HG03139 (cell line): ENCODE measurements at regions not wholly inside any gene's neighbourhood (a gene's known extent, or its start where the extent isn't known, plus 50 kb on each side); places are given as distances from the start of the nearest gene placed in this dataset.
"Not testable (repeated sequence)": the region's sequence is repeated elsewhere in the genome, so short reads cannot be mapped to it uniquely, and the experiment has no call there.

Experiments used
- ATAC-seq: cut with Tn5 transposase; IDR thresholded peaks from one replicate; pipeline ENCODE4 v1.9.1; 2021; ENCODE audit not compliant: unreplicated experiment

GRCh38 chr9:103611950-103612349, 482.2 kb upstream of the SMC2 start:
- ATAC-seq, result not testable (repeated sequence)

- no peak for ATAC-seq
Measured at GRCh38 chr9:103615994-103616393, 478.1 kb upstream of the SMC2 start.

GRCh38 chr9:103617046-103617445, 477.1 kb upstream of the SMC2 start:
- ATAC-seq, result no peak

- no peak for ATAC-seq
Measured at GRCh38 chr9:103625161-103625804, 468.8 kb upstream of the SMC2 start.

GRCh38 chr9:103627731-103628130, 466.4 kb upstream of the SMC2 start:
- no peak for ATAC-seq

- no peak for ATAC-seq
Measured at GRCh38 chr9:103649086-103649485, 445.0 kb upstream of the SMC2 start.

GRCh38 chr9:103658156-103658555, 436.0 kb upstream of the SMC2 start:
- ATAC-seq, result no peak

- no peak for ATAC-seq
Measured at GRCh38 chr9:103660830-103661229, 433.3 kb upstream of the SMC2 start.

- ATAC-seq, result no peak
Measured at GRCh38 chr9:103661663-103662062, 432.4 kb upstream of the SMC2 start.

- ATAC-seq, result no peak
Measured at GRCh38 chr9:103669296-103669695, 424.8 kb upstream of the SMC2 start.

GRCh38 chr9:103674271-103674670, 419.8 kb upstream of the SMC2 start:
- no peak for ATAC-seq

GRCh38 chr9:103680581-103680980, 413.5 kb upstream of the SMC2 start:
- ATAC-seq, result no peak

- ATAC-seq, result no peak
Measured at GRCh38 chr9:103681435-103681834, 412.7 kb upstream of the SMC2 start.

- no peak for ATAC-seq
Measured at GRCh38 chr9:103700195-103700962, 393.7 kb upstream of the SMC2 start.

GRCh38 chr9:103702572-103702971, 391.5 kb upstream of the SMC2 start:
- ATAC-seq, result no peak

- no peak for ATAC-seq
Measured at GRCh38 chr9:103707181-103707580, 386.9 kb upstream of the SMC2 start.

GRCh38 chr9:103709366-103709765, 384.7 kb upstream of the SMC2 start:
- no peak for ATAC-seq

GRCh38 chr9:103713631-103714030, 380.5 kb upstream of the SMC2 start:
- ATAC-seq, result no peak

- no peak for ATAC-seq
Measured at GRCh38 chr9:103714992-103715391, 379.1 kb upstream of the SMC2 start.

- ATAC-seq, result no peak
Measured at GRCh38 chr9:103721056-103721455, 373.1 kb upstream of the SMC2 start.

GRCh38 chr9:103730866-103731265, 363.2 kb upstream of the SMC2 start:
- no peak for ATAC-seq

GRCh38 chr9:103731541-103731940, 362.6 kb upstream of the SMC2 start:
- no peak for ATAC-seq

- no peak for ATAC-seq
Measured at GRCh38 chr9:103734471-103734870, 359.6 kb upstream of the SMC2 start.
